ENCODE measurements at regions not wholly inside any gene's neighbourhood (a gene's known extent, or its start where the extent isn't known, plus 50 kb on each side); places are given as distances from the start of the nearest gene placed in this dataset.

GRCh38 chr20:43252761-43253160 lies 63.1 kb upstream of the PTPRT start:
- no peak for TF ChIP-seq CTCF (conservative IDR thresholded peaks at IDR 0.05; ENCODE audit: low read depth, low read length)
- no peak for DNase-seq (ENCODE audit: low read depth)
- H3K4me3 ChIP-seq (ENCODE audit: low read depth, low read length): no peak overlapping the region

- no peak for TF ChIP-seq CTCF (conservative IDR thresholded peaks at IDR 0.05; ENCODE audit: low read depth, low read length)
- DNase-seq (ENCODE audit: low read depth): no peak
Observed at GRCh38 chr20:43248341-43248740, 58.6 kb upstream of the PTPRT start.

GRCh38 chr20:43247361-43247760 lies 57.7 kb upstream of the PTPRT start:
- TF ChIP-seq CTCF (conservative IDR thresholded peaks at IDR 0.05; ENCODE audit: low read depth, low read length): no peak
- no peak overlapping the region for H3K4me3 ChIP-seq (ENCODE audit: low read depth, low read length)
- DNase-seq (ENCODE audit: low read depth): no peak

More at GRCh38 chr20:43248341-43248740, 58.6 kb upstream of the PTPRT start:
- H3K4me3 ChIP-seq (ENCODE audit: low read depth, low read length): no peak overlapping the region

GRCh38 chr20:43244647-43245046 lies 54.9 kb upstream of the PTPRT start:
- no peak for DNase-seq (ENCODE audit: low read depth)
- no peak overlapping the region for H3K4me3 ChIP-seq (ENCODE audit: low read depth, low read length)
- no peak for TF ChIP-seq CTCF (conservative IDR thresholded peaks at IDR 0.05; ENCODE audit: low read depth, low read length)

GRCh38 chr20:43243672-43244269 lies 54.1 kb upstream of the PTPRT start:
- TF ChIP-seq CTCF (conservative IDR thresholded peaks at IDR 0.05; ENCODE audit: low read depth, low read length): no peak
- no peak for DNase-seq (ENCODE audit: low read depth)
- H3K4me3 ChIP-seq (ENCODE audit: low read depth, low read length): no peak overlapping the region

- no peak overlapping the region for H3K4me3 ChIP-seq (ENCODE audit: low read depth, low read length)
- no peak for DNase-seq (ENCODE audit: low read depth)
- TF ChIP-seq CTCF (conservative IDR thresholded peaks at IDR 0.05; ENCODE audit: low read depth, low read length): no peak
Observed at GRCh38 chr20:43241057-43241702, 51.5 kb upstream of the PTPRT start.

All from choroid plexus epithelial cell (primary cell).